ENCODE measurements at regions not wholly inside any gene's neighbourhood (a gene's known extent, or its start where the extent isn't known, plus 50 kb on each side); places are given as distances from the start of the nearest gene placed in this dataset.

GRCh38 chrX:4588056-4588455 is 874.6 kb upstream of the PRKX start:
- H3K4me3 ChIP-seq (ENCODE audit: low read length in 3 of 3), result no peak overlapping the region
- FAIRE-seq, result no peak

GRCh38 chrX:4579999-4580398 is 866.5 kb upstream of the PRKX start:
- Histone ChIP-seq H3K4me3 (ENCODE audit: low read length in 3 of 3) (no peak overlapping the region), H3K4me1 (ENCODE audit: control insufficient read depth in 2 of 3, insufficient read depth in 2 of 3, low read depth in 1 of 3, low read length in 3 of 3) (no peaks in the 10 kb centered on the region), H3K9me3 (ENCODE audit: control insufficient read depth in 2 of 3, insufficient read depth in 1 of 3, low read length in 3 of 3) (no peaks in the 10 kb centered on the region), H3K27me3 (ENCODE audit: control insufficient read depth, insufficient read depth, low read length) (no peaks in the 10 kb centered on the region), H3K27ac (ENCODE audit: low read depth in 2 of 2, low read length in 2 of 2) (no peak overlapping the region), H3K36me3 (ENCODE audit: control insufficient read depth in 2 of 3, insufficient read depth in 3 of 3, low read length in 3 of 3) (no peaks in the 10 kb centered on the region), H3K9ac (ENCODE audit: low read length in 3 of 3) (no peak overlapping the region)
- TF ChIP-seq CTCF (IDR thresholded peaks at IDR 0.05; ENCODE audit: borderline replicate concordance, extremely low read depth, insufficient read depth), result no peak
- peak; percentile 42 for FAIRE-seq
- intact Hi-C loops (cut with DNase I), result no loop called here
- no peak for DNase-seq

More at GRCh38 chrX:4588056-4588455, 874.6 kb upstream of the PRKX start:
- DNase-seq, result no peak
- TF ChIP-seq CTCF (IDR thresholded peaks at IDR 0.05; ENCODE audit: borderline replicate concordance, extremely low read depth, insufficient read depth), result no peak
- Histone ChIP-seq H3K9ac (ENCODE audit: low read length in 3 of 3) (no peak overlapping the region), H3K27ac (ENCODE audit: low read depth in 2 of 2, low read length in 2 of 2) (no peak overlapping the region), H3K27me3 (ENCODE audit: control insufficient read depth, insufficient read depth, low read length) (no peaks in the 10 kb centered on the region), H3K9me3 (ENCODE audit: control insufficient read depth in 2 of 3, insufficient read depth in 1 of 3, low read length in 3 of 3) (no peaks in the 10 kb centered on the region), H3K4me1 (ENCODE audit: control insufficient read depth in 2 of 3, insufficient read depth in 2 of 3, low read depth in 1 of 3, low read length in 3 of 3) (no peaks in the 10 kb centered on the region), H3K36me3 (ENCODE audit: control insufficient read depth in 2 of 3, insufficient read depth in 3 of 3, low read length in 3 of 3) (no peaks in the 10 kb centered on the region)
- intact Hi-C loops (cut with DNase I), result no loop called here

GRCh38 chrX:4579480-4579879 is 866.0 kb upstream of the PRKX start:
- H3K27me3 ChIP-seq (ENCODE audit: control insufficient read depth, insufficient read depth, low read length), result no peaks in the 10 kb centered on the region
- DNase-seq (no peak), FAIRE-seq (no peak)
- no peaks in the 10 kb centered on the region for H3K9me3 ChIP-seq (ENCODE audit: control insufficient read depth in 2 of 3, insufficient read depth in 1 of 3, low read length in 3 of 3)
- intact Hi-C loops (cut with DNase I), result no loop called here
- H3K27ac ChIP-seq (ENCODE audit: low read depth in 2 of 2, low read length in 2 of 2), result no peak overlapping the region
- TF ChIP-seq CTCF (IDR thresholded peaks at IDR 0.05; ENCODE audit: borderline replicate concordance, extremely low read depth, insufficient read depth), result no peak
- no peak overlapping the region for H3K9ac ChIP-seq (ENCODE audit: low read length in 3 of 3)
- no peaks in the 10 kb centered on the region for H3K36me3 ChIP-seq (ENCODE audit: control insufficient read depth in 2 of 3, insufficient read depth in 3 of 3, low read length in 3 of 3)
- H3K4me1 ChIP-seq (ENCODE audit: control insufficient read depth in 2 of 3, insufficient read depth in 2 of 3, low read depth in 1 of 3, low read length in 3 of 3), result no peaks in the 10 kb centered on the region
- H3K4me3 ChIP-seq (ENCODE audit: low read length in 3 of 3), result no peak overlapping the region

DNA sequence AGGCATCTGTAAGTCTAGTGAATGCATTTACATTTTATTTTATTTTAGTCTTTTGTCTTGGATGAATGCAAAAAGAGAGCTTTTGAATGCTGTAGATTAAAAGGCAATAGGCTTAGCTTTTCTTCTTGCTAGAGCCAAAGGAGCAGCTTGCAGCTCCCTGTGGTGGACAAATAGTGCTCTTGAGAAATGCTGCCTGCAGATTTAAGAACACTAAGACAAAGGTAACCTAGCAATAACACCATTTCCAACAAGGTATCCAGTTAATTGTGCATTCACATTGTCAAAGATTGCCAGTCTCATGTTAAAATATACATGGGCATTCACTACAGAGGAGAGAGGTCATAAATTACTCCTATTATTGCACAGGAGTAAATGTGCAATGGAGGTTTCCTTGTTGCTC is 859.2 kb upstream of the PRKX start:
- Histone ChIP-seq H3K9me3 (ENCODE audit: control insufficient read depth in 2 of 3, insufficient read depth in 1 of 3, low read length in 3 of 3) (no peaks in the 10 kb centered on the region), H3K36me3 (ENCODE audit: control insufficient read depth in 2 of 3, insufficient read depth in 3 of 3, low read length in 3 of 3) (no peaks in the 10 kb centered on the region), H3K9ac (ENCODE audit: low read length in 3 of 3) (no peak overlapping the region), H3K4me3 (ENCODE audit: low read length in 3 of 3) (no peak overlapping the region), H3K4me1 (ENCODE audit: control insufficient read depth in 2 of 3, insufficient read depth in 2 of 3, low read depth in 1 of 3, low read length in 3 of 3) (no peaks in the 10 kb centered on the region), H3K27me3 (ENCODE audit: control insufficient read depth, insufficient read depth, low read length) (no peaks in the 10 kb centered on the region), H3K27ac (ENCODE audit: low read depth in 2 of 2, low read length in 2 of 2) (no peak overlapping the region)
- no peak for DNase-seq
- TF ChIP-seq CTCF (IDR thresholded peaks at IDR 0.05; ENCODE audit: borderline replicate concordance, extremely low read depth, insufficient read depth), result no peak
- intact Hi-C loops (cut with DNase I), result no loop called here
- no peak for FAIRE-seq
